B cell (primary cell): ENCODE measurements at regions not wholly inside any gene's neighbourhood (a gene's known extent, or its start where the extent isn't known, plus 50 kb on each side); places are given as distances from the start of the nearest gene placed in this dataset.

Source experiments
- ATAC-seq: fragments of 200-7000 bp; cut with Tn5 transposase; one replicate; pipeline ENCODE4 v1.10.0; 2021; ENCODE audit warnings: low read depth, mild to moderate bottlenecking, moderate number of reproducible peaks, moderate library complexity
- CTCF ChIA-PET: fragments of 350-600 bp; sonication (Branson Sonifier 250); formaldehyde crosslinking; loops from one replicate; lab custom pipeline; 2021; ENCODE audit warnings: antibody characterized with exemption, inconsistent platforms; lab: Charles Lee
- POLR2A ChIA-PET: fragments of 350-600 bp; sonication (Branson Sonifier 250); formaldehyde crosslinking; loops from one replicate; lab custom pipeline; 2021; ENCODE audit warnings: antibody characterized with exemption; lab: Charles Lee
- DNase-seq: peaks from one replicate; pipeline ENCODE4 v3.0.0; 2013
- H2AFZ ChIP-seq: 2 replicates; pipeline ENCODE4 v1.6.1; 2012; ENCODE audit warnings: mild to moderate bottlenecking, low read depth, low read length; ENCODE audit not compliant: insufficient read depth, poor library complexity, severe bottlenecking
- H3K27ac ChIP-seq, 2 donors: 1 replicate in 1 of 2; 2 replicates in 1 of 2; pipeline ENCODE4 v1.5.1; 2012 to 2013; ENCODE audit warnings: low read length in 2 of 2, mild to moderate bottlenecking in 2 of 2, moderate library complexity in 1 of 2
- H3K27me3 ChIP-seq, 4 experiments: fragments of 200-600 bp in 1 of 4; sonication (generic) in 1 of 4; replicated peaks in 1 of 4; 1 replicate in 2 of 4; 2 replicates in 2 of 4; pipeline versions ENCODE4 v1.6.1 to v1.7.0; 2013 to 2016; ENCODE audit warnings: low read length in 3 of 4, mild to moderate bottlenecking in 2 of 4, mixed read lengths in 1 of 4, moderate library complexity in 1 of 4; ENCODE audit not compliant: insufficient read depth in 4 of 4, control insufficient read depth in 3 of 4; ENCODE audit errors: control extremely low read depth in 1 of 4
- H3K36me3 ChIP-seq, 2 experiments: replicated peaks in 1 of 2; 1 replicate in 1 of 2; 2 replicates in 1 of 2; pipeline versions ENCODE4 v1.6.1 to v1.7.1; 2013; ENCODE audit warnings: low read length in 1 of 2; ENCODE audit not compliant: insufficient read depth in 2 of 2, control insufficient read depth in 1 of 2; ENCODE audit errors: control extremely low read depth in 1 of 2, extremely low read depth in 1 of 2
- H3K4me1 ChIP-seq, 2 donors: fragments of 200-600 bp in 1 of 2; sonication (generic) in 1 of 2; 1 replicate in 1 of 2; 2 replicates in 1 of 2; pipeline versions ENCODE4 v1.5.1 to v1.6.1; 2013 to 2017; ENCODE audit warnings: low read length in 2 of 2; ENCODE audit not compliant: control insufficient read depth in 2 of 2, insufficient read depth in 2 of 2
- H3K4me2 ChIP-seq: replicated peaks from 2 replicates; pipeline ENCODE3; 2012; ENCODE audit warnings: mild to moderate bottlenecking, low read depth, low read length; ENCODE audit not compliant: poor library complexity, severe bottlenecking
- H3K4me3 ChIP-seq, 5 experiments: fragments of 200-600 bp in 1 of 5; sonication (generic) in 1 of 5; 1 replicate in 3 of 5; 2 replicates in 2 of 5; pipeline versions ENCODE4 v1.5.1 to v1.7.0; 2011 to 2016; ENCODE audit warnings: low read length in 4 of 5, mild to moderate bottlenecking in 4 of 5, low read depth in 2 of 5, control low read depth in 1 of 5, moderate library complexity in 1 of 5; ENCODE audit not compliant: insufficient read depth in 1 of 5; ENCODE audit errors: control extremely low read depth in 1 of 5, extremely low read depth in 1 of 5
- H3K79me2 ChIP-seq: fragments of 200-600 bp; sonication (generic); one replicate; pipeline ENCODE4 v1.6.0; 2016; ENCODE audit warnings: low read length; ENCODE audit not compliant: control insufficient read depth, insufficient read depth
- H3K9ac ChIP-seq: fragments of 200-600 bp; sonication (generic); 2 replicates; pipeline ENCODE4 v1.6.1; 2017; ENCODE audit warnings: mild to moderate bottlenecking, low read length, moderate library complexity
- H3K9me3 ChIP-seq, 3 donors: one replicate each; pipeline versions ENCODE4 v1.6.1 to v1.7.1; 2013; ENCODE audit warnings: low read length in 2 of 3; ENCODE audit not compliant: control insufficient read depth in 2 of 3, insufficient read depth in 1 of 3; ENCODE audit errors: control extremely low read depth in 1 of 3
- H4K20me1 ChIP-seq: 2 replicates; pipeline ENCODE4 v1.6.0; 2012; ENCODE audit warnings: mild to moderate bottlenecking, low read length; ENCODE audit not compliant: insufficient read depth, control insufficient read depth, poor library complexity, severe bottlenecking
- H3K27ac Mint-ChIP-seq: one replicate; pipeline ENCODE4 v1.8.0; 2021; ENCODE audit warnings: mixed read lengths
- H3K27me3 Mint-ChIP-seq: one replicate; pipeline ENCODE4 v1.8.0; 2021; ENCODE audit warnings: mixed read lengths
- H3K4me1 Mint-ChIP-seq: one replicate; pipeline ENCODE4 v1.8.0; 2021; ENCODE audit warnings: mixed read lengths
- H3K4me3 Mint-ChIP-seq: one replicate; pipeline ENCODE4 v1.8.0; 2021; ENCODE audit warnings: mixed read lengths
- H3K9me3 Mint-ChIP-seq: one replicate; pipeline ENCODE4 v1.8.0; 2022; ENCODE audit warnings: mixed read lengths; ENCODE audit not compliant: insufficient read depth
- EZH2 ChIP-seq: IDR thresholded peaks from 2 replicates; pipeline ENCODE4 v1.6.1; 2012; ENCODE audit warnings: borderline replicate concordance, low read depth, mild to moderate bottlenecking, moderate library complexity, low read length; ENCODE audit not compliant: insufficient read depth, poor library complexity, severe bottlenecking
- WGBS: methylation state at CpG from one replicate; pipeline ENCODE4 v1.1.5; 2013; ENCODE audit warnings: missing lambda C conversion rate; ENCODE audit not compliant: insufficient coverage; 5-methylcytosine and 5-hydroxymethylcytosine counted together
- intact Hi-C: fragments of 100-400 bp; cut with micrococcal nuclease; formaldehyde crosslinking; loops from one replicate; pipeline ENCODE4 v1.10.0; 2022
- TF ChIP-seq, protein P1 (sequence below): fragments of 200-600 bp; IDR thresholded peaks from one replicate; pipeline ENCODE4 v1.8.0; 2022; ENCODE audit warnings: antibody characterized with exemption, mild to moderate bottlenecking

GRCh38 chr1:109819906-109820305 lies 56.2 kb upstream of the EPS8L3 start:
- no peak overlapping the region for H2AFZ ChIP-seq
- CTCF ChIA-PET, result no interaction called here
- H3K27me3 Mint-ChIP-seq, result no peaks in the 10 kb centered on the region
- DNase-seq (no peak), ATAC-seq (no peak)
- H3K9me3 ChIP-seq, result peaks cover 0 to 11% (median 0%) of the 10 kb centered on the region in 3 donors
- no peak overlapping the region for H3K4me3 ChIP-seq
- no peak overlapping the region for H3K9ac ChIP-seq
- H3K9me3 Mint-ChIP-seq, result no peaks in the 10 kb centered on the region
- no peak for TF ChIP-seq EZH2
- TF ChIP-seq, protein P1, sequence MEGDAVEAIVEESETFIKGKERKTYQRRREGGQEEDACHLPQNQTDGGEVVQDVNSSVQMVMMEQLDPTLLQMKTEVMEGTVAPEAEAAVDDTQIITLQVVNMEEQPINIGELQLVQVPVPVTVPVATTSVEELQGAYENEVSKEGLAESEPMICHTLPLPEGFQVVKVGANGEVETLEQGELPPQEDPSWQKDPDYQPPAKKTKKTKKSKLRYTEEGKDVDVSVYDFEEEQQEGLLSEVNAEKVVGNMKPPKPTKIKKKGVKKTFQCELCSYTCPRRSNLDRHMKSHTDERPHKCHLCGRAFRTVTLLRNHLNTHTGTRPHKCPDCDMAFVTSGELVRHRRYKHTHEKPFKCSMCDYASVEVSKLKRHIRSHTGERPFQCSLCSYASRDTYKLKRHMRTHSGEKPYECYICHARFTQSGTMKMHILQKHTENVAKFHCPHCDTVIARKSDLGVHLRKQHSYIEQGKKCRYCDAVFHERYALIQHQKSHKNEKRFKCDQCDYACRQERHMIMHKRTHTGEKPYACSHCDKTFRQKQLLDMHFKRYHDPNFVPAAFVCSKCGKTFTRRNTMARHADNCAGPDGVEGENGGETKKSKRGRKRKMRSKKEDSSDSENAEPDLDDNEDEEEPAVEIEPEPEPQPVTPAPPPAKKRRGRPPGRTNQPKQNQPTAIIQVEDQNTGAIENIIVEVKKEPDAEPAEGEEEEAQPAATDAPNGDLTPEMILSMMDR, result no peak
- POLR2A ChIA-PET, result no interaction called here
- H3K4me2 ChIP-seq, result no peak overlapping the region
- no peak overlapping the region for H3K27ac Mint-ChIP-seq
- H3K4me1 ChIP-seq, result peaks cover 18 to 23% of the 10 kb centered on the region in 2 donors
- no peaks in the 10 kb centered on the region for H3K79me2 ChIP-seq
- H3K4me1 Mint-ChIP-seq, result peaks cover 22% of the 10 kb centered on the region
- intact Hi-C loops, result no loop called here
- H3K27ac ChIP-seq, result no peak overlapping the region
- no peaks in the 10 kb centered on the region for H3K27me3 ChIP-seq
- H3K36me3 ChIP-seq, result no peaks in the 10 kb centered on the region
- H3K4me3 Mint-ChIP-seq, result no peak overlapping the region
- 83% methylated on average over 1 of the region's 3 CpGs for WGBS
- H4K20me1 ChIP-seq, result no peaks in the 10 kb centered on the region

DNA sequence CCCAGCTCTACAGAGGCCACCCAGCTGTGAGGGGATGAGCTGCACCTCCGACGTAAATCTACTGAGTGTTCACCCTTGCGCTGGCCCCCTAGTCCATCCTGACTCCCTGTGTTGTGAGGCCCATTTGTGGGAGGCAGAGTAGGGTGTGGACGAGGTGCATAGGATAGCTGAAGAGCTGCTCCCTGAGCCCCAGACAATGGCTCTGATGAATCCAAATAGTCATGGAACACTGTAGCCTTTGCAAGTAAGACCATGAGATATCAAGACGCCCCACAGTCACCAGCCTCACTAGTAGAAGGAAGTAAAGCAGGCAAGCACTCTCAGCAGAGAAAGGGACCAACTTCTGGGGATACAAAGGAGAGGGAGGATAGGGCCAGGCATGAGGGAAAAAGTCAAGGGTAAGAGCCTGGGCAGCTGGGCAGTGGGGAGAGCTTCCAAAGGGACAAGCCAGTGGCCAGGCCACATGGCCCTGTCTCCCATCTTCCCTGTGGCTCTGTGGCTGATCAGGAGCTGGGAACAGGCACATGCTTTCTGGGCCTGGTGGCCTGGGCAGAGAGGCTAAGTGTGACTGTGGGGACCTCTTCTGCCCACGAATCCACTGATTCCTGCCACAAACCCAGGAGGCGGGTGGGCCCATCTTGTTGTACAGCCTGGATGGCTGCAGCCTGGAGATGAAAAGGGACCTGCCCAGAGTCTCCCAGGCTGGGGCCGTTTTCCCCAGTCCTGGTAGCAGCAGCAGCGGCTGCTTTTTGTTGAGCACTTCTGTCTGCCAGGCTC lies 55.5 kb upstream of the EPS8L3 start:
- no peaks in the 10 kb centered on the region for H3K27me3 ChIP-seq
- H3K36me3 ChIP-seq, result no peaks in the 10 kb centered on the region
- intact Hi-C loops, result no loop called here
- no peak for DNase-seq
- no peak overlapping the region for H3K4me2 ChIP-seq
- no peaks in the 10 kb centered on the region for H3K79me2 ChIP-seq
- H3K4me3 Mint-ChIP-seq, result no peak overlapping the region
- POLR2A ChIA-PET, result no interaction called here
- H3K4me1 Mint-ChIP-seq, result peaks cover 29% of the 10 kb centered on the region
- no peak overlapping the region for H3K27ac Mint-ChIP-seq
- H4K20me1 ChIP-seq, result no peaks in the 10 kb centered on the region
- peaks cover 0 to 11% (median 0%) of the 10 kb centered on the region in 3 donors for H3K9me3 ChIP-seq
- H3K27ac ChIP-seq, result no peak overlapping the region
- H3K27me3 Mint-ChIP-seq, result no peaks in the 10 kb centered on the region
- no peaks in the 10 kb centered on the region for H3K9me3 Mint-ChIP-seq
- CTCF ChIA-PET, result no interaction called here
- H3K9ac ChIP-seq, result no peak overlapping the region
- 96% methylated on average over 7 of the region's 9 CpGs for WGBS
- no peak overlapping the region for H2AFZ ChIP-seq
- H3K4me1 ChIP-seq, result peaks cover 26 to 31% of the 10 kb centered on the region in 2 donors
- no peak overlapping the region for H3K4me3 ChIP-seq
- TF ChIP-seq, protein P1, result no peak
- TF ChIP-seq EZH2, result no peak
- no peak for ATAC-seq
